ENCODE measurements at regions not wholly inside any gene's neighbourhood (a gene's known extent, or its start where the extent isn't known, plus 50 kb on each side); places are given as distances from the start of the nearest gene placed in this dataset.
A peak's percentile ranks its signal among the peaks of the same experiment; 100 is the strongest.

DNA sequence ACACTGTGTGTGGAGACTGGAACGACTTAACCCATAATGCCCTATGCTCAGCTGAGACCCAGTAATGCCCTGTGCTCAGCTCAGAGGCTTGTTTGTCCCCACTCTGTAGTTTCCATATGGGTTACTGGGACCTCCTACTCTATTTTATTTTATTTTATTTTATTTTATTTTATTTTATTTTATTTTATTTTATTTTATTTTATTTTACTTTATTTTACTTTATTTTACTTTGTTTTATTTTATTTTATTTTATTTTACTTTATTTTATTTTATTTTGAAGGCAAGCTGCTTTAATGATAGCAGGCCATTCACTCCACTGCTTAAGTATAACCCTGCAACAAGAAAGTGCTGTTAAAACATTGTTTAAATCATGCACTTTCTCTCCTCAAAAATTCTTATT lies 603.4 kb upstream of the JAG1 start:
- H3K36me3 Mint-ChIP-seq (ENCODE audit: low read depth) = no peaks in the 10 kb centered on the region
- H3K9me3 Mint-ChIP-seq = peaks cover 2% of the 10 kb centered on the region
- H3K27me3 Mint-ChIP-seq (ENCODE audit: low read depth) = no peaks in the 10 kb centered on the region
- H3K27ac Mint-ChIP-seq (ENCODE audit: unreplicated experiment) = peak overlapping the region; percentile 39
- peaks cover 37% of the 10 kb centered on the region for H3K4me1 Mint-ChIP-seq
- no peak for TF ChIP-seq CTCF (conservative IDR thresholded peaks at IDR 0.05)
- no peak overlapping the region for H3K4me3 Mint-ChIP-seq
- no peak for DNase-seq (ENCODE audit: low read depth, low spot score)

- no peak overlapping the region for H3K4me3 Mint-ChIP-seq
- peaks cover 30% of the 10 kb centered on the region for H3K4me1 Mint-ChIP-seq
- H3K9me3 Mint-ChIP-seq = peaks cover 2% of the 10 kb centered on the region
- H3K36me3 Mint-ChIP-seq (ENCODE audit: low read depth) = no peaks in the 10 kb centered on the region
- TF ChIP-seq CTCF (conservative IDR thresholded peaks at IDR 0.05) = no peak
- peak overlapping the region; percentile 39 for H3K27ac Mint-ChIP-seq (ENCODE audit: unreplicated experiment)
- no peaks in the 10 kb centered on the region for H3K27me3 Mint-ChIP-seq (ENCODE audit: low read depth)
- no peak for DNase-seq (ENCODE audit: low read depth, low spot score)
Measured at GRCh38 chr20:11277858-11278257, 604.1 kb upstream of the JAG1 start.

GRCh38 chr20:11278461-11278860 lies 604.7 kb upstream of the JAG1 start:
- DNase-seq (ENCODE audit: low read depth, low spot score) = no peak
- TF ChIP-seq CTCF (conservative IDR thresholded peaks at IDR 0.05) = no peak
- Mint-ChIP-seq H3K4me1 (peaks cover 26% of the 10 kb centered on the region), H3K36me3 (ENCODE audit: low read depth) (no peaks in the 10 kb centered on the region), H3K4me3 (no peak overlapping the region), H3K9me3 (peaks cover 2% of the 10 kb centered on the region), H3K27me3 (ENCODE audit: low read depth) (no peaks in the 10 kb centered on the region), H3K27ac (ENCODE audit: unreplicated experiment) (no peak overlapping the region)

DNA sequence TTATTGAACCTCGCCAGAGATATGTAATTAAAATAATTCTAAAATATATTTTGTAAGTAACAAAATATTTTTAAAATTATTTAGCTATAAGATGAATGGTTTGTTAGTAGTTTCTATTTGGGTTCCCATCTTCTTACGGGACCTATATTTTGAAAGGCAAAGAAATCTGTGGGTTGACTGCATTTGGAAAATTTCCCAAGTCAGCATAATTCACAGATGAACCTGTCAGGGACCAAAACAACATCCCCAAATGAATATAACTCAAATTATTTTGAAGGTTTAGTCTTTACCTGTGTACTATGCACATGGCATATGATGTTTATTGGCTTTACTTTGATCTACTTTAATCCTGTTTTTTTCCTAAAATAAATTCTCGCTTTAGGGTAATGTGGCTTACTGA lies 607.4 kb upstream of the JAG1 start:
- Mint-ChIP-seq H3K9me3 (peaks cover 2% of the 10 kb centered on the region), H3K27ac (ENCODE audit: unreplicated experiment) (no peak overlapping the region), H3K27me3 (ENCODE audit: low read depth) (no peaks in the 10 kb centered on the region), H3K4me1 (peaks cover 17% of the 10 kb centered on the region), H3K36me3 (ENCODE audit: low read depth) (no peaks in the 10 kb centered on the region), H3K4me3 (no peak overlapping the region)
- no peak for TF ChIP-seq CTCF (conservative IDR thresholded peaks at IDR 0.05)
- DNase-seq (ENCODE audit: low read depth, low spot score) = no peak

DNA sequence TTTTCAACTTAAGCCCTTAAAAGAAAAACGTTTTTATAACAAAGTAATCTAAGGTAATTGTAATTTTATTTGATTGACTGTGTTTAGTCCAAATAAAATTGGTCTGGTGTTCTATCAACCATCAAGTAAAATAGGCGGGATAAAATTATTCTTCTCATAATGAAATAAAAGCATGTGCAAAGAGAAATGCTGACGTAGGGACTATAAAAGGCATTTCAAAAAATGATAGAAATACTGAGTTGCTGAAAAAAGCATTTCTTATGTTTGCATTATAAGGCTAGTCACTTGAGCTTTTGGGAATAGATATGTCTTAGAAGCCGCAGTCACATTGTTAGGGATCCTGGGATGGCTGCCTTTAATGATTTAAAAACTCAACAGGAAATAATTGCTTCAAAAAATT lies 608.0 kb upstream of the JAG1 start:
- no peak overlapping the region for H3K4me3 Mint-ChIP-seq
- no peak for DNase-seq (ENCODE audit: low read depth, low spot score)
- H3K36me3 Mint-ChIP-seq (ENCODE audit: low read depth) = no peaks in the 10 kb centered on the region
- no peaks in the 10 kb centered on the region for H3K27me3 Mint-ChIP-seq (ENCODE audit: low read depth)
- H3K27ac Mint-ChIP-seq (ENCODE audit: unreplicated experiment) = no peak overlapping the region
- H3K9me3 Mint-ChIP-seq = peaks cover 2% of the 10 kb centered on the region
- peaks cover 14% of the 10 kb centered on the region for H3K4me1 Mint-ChIP-seq
- no peak for TF ChIP-seq CTCF (conservative IDR thresholded peaks at IDR 0.05)

DNA sequence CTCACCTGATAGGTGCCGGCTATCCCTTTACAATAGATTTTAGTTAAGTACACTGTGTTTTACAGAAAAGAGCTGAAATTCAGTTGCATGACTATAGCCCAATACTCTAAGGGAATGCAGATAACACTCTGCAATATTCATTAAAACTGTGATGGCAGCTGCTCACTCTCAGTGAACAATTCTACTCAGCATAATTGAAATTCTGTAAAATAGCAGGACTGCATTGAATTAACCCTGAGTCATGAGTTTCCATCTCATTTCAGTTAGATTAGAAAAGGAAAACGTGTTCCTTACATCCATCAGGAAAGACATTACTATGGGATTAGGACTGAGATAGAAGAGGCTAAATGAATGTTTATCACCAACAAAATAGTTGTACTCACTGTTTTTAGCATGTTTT lies 613.3 kb upstream of the JAG1 start:
- Mint-ChIP-seq H3K4me3 (no peak overlapping the region), H3K4me1 (peaks cover 7% of the 10 kb centered on the region), H3K27ac (ENCODE audit: unreplicated experiment) (no peak overlapping the region), H3K9me3 (peaks cover 7% of the 10 kb centered on the region), H3K36me3 (ENCODE audit: low read depth) (no peaks in the 10 kb centered on the region), H3K27me3 (ENCODE audit: low read depth) (no peaks in the 10 kb centered on the region)
- DNase-seq (ENCODE audit: low read depth, low spot score) = no peak
- no peak for TF ChIP-seq CTCF (conservative IDR thresholded peaks at IDR 0.05)

Measured in neural crest cell (in vitro differentiated cells).